Endothelial cell of umbilical vein (primary cell): ENCODE measurements at regions not wholly inside any gene's neighbourhood (a gene's known extent, or its start where the extent isn't known, plus 50 kb on each side); places are given as distances from the start of the nearest gene placed in this dataset.

Source experiments
- BruUV-seq: library from RNA; stranded (reverse); fragments of 400-500 nt; replicated peaks from 2 replicates; lab custom pipeline; 2021; lab: Mats Ljungman, UMichigan
- CTCF ChIA-PET: fragments of 300-600, 350-600 bp; sonication (Branson Sonifier 250); formaldehyde crosslinking; loops from one replicate; lab custom pipeline; 2021; ENCODE audit warnings: antibody characterized with exemption, inconsistent platforms; lab: Charles Lee
- POLR2A ChIA-PET: fragments of 300-600, 350-600 bp; sonication (Branson Sonifier 250); formaldehyde crosslinking; loops from one replicate; lab custom pipeline; 2021; ENCODE audit warnings: antibody characterized with exemption, inconsistent platforms; lab: Charles Lee
- DNase-seq: peaks from one replicate; pipeline ENCODE4 v3.0.0-alpha.2; 2011; ENCODE audit warnings: low read depth, low spot score
- FAIRE-seq: peaks from 2 replicates; lab custom pipeline; 2011; peaks lifted over from hg19 to GRCh38; lab: Jason Lieb, UNC
- H2AFZ ChIP-seq: 2 replicates; pipeline ENCODE4 v1.6.0; 2012; ENCODE audit warnings: low read depth, low read length, control low read depth, inconsistent platforms
- H3K27ac ChIP-seq: 2 replicates; pipeline ENCODE4 v1.5.1; 2011; ENCODE audit warnings: low read depth, mild to moderate bottlenecking, control low read depth, low read length, moderate library complexity; ENCODE audit not compliant: insufficient read depth
- H3K27me3 ChIP-seq, 2 experiments: 2 replicates each; pipeline versions ENCODE4 v1.6.0 to v1.6.1; 2011; ENCODE audit warnings: low read length in 2 of 2, mixed read lengths in 1 of 2; ENCODE audit not compliant: control insufficient read depth in 2 of 2, insufficient read depth in 2 of 2
- H3K36me3 ChIP-seq, 2 experiments: 2 replicates in 1 of 2; 3 replicates in 1 of 2; pipeline ENCODE4 v1.5.1; 2011; ENCODE audit warnings: low read length in 2 of 2, mild to moderate bottlenecking in 1 of 2, moderate library complexity in 1 of 2; ENCODE audit not compliant: control insufficient read depth in 2 of 2, insufficient read depth in 2 of 2; ENCODE audit errors: extremely low read depth in 1 of 2
- H3K4me1 ChIP-seq: 3 replicates; pipeline ENCODE4 v1.5.1; 2011; ENCODE audit warnings: mild to moderate bottlenecking, low read length; ENCODE audit not compliant: control insufficient read depth, insufficient read depth; ENCODE audit errors: extremely low read depth
- H3K4me2 ChIP-seq: 2 replicates; pipeline ENCODE4 v1.6.1; 2011; ENCODE audit warnings: low read length, control low read depth, mixed read lengths; ENCODE audit not compliant: insufficient read depth
- H3K4me3 ChIP-seq, 3 experiments: fragments of 200-600 bp in 1 of 3; sonication (generic), shearing (Covaris generic) in 1 of 3; replicated peaks in 1 of 3; 2 replicates each; pipeline ENCODE4 v1.5.1; 2011 to 2016; ENCODE audit warnings: control low read depth in 3 of 3, low read length in 3 of 3, mild to moderate bottlenecking in 2 of 3, inconsistent platforms in 1 of 3, low read depth in 1 of 3, moderate library complexity in 1 of 3; ENCODE audit not compliant: insufficient read depth in 1 of 3
- H3K79me2 ChIP-seq: 2 replicates; pipeline ENCODE4 v1.6.0; 2012; ENCODE audit warnings: low read length, inconsistent platforms; ENCODE audit not compliant: control insufficient read depth, insufficient read depth
- H3K9ac ChIP-seq: replicated peaks from 2 replicates; pipeline ENCODE3; 2011; ENCODE audit warnings: low read length, control low read depth; ENCODE audit not compliant: insufficient read depth; ENCODE audit errors: extremely low read depth
- H3K9me1 ChIP-seq: replicated peaks from 3 replicates; pipeline ENCODE4 v1.6.0; 2011; ENCODE audit warnings: mild to moderate bottlenecking, low read length; ENCODE audit not compliant: control insufficient read depth, insufficient read depth; ENCODE audit errors: extremely low read depth
- H3K9me3 ChIP-seq: replicated peaks from 2 replicates; pipeline ENCODE4 v1.5.1; 2012; ENCODE audit warnings: low read length, inconsistent platforms; ENCODE audit not compliant: control insufficient read depth, insufficient read depth
- H4K20me1 ChIP-seq: replicated peaks from 2 replicates; pipeline ENCODE3; 2011; ENCODE audit warnings: mild to moderate bottlenecking, low read length; ENCODE audit not compliant: control insufficient read depth, insufficient read depth; ENCODE audit errors: extremely low read depth
- CTCF ChIP-seq, 2 donors: IDR thresholded peaks; 1 replicate in 1 of 2; 2 replicates in 1 of 2; pipeline ENCODE4 v1.5.1; 2011; ENCODE audit warnings: low read length in 2 of 2, mild to moderate bottlenecking in 2 of 2, moderate library complexity in 2 of 2, control low read depth in 1 of 2, inconsistent platforms in 1 of 2, low read depth in 1 of 2; ENCODE audit not compliant: insufficient read depth in 1 of 2; ENCODE audit errors: extremely low read depth in 1 of 2
- EZH2 ChIP-seq: IDR thresholded peaks from 2 replicates; pipeline ENCODE4 v1.6.1; 2012; ENCODE audit warnings: borderline replicate concordance, low read depth, mild to moderate bottlenecking, moderate library complexity, low read length, inconsistent platforms; ENCODE audit not compliant: severe bottlenecking
- FOS ChIP-seq: IDR thresholded peaks from 2 replicates; pipeline ENCODE4 v1.6.1; 2011; ENCODE audit warnings: mild to moderate bottlenecking, low read length, moderate library complexity, borderline replicate concordance; ENCODE audit not compliant: insufficient read depth
- GATA2 ChIP-seq: IDR thresholded peaks from 2 replicates; pipeline ENCODE4 v1.7.0; 2011; ENCODE audit warnings: low read depth, mild to moderate bottlenecking, moderate library complexity, mixed read lengths, low read length; ENCODE audit not compliant: insufficient read length, insufficient read depth
- JUN ChIP-seq: IDR thresholded peaks from 2 replicates; pipeline ENCODE4 v1.6.1; 2011; ENCODE audit warnings: borderline replicate concordance, low read depth; ENCODE audit not compliant: insufficient read length, insufficient read depth
- POLR2A ChIP-seq: IDR thresholded peaks from 2 replicates; pipeline ENCODE4 v1.6.1; 2012; ENCODE audit warnings: low read depth, mild to moderate bottlenecking, control low read depth, low read length
- dilution Hi-C: fragments of 300-500 bp; cut with MboI; formaldehyde crosslinking; loops from one replicate; pipeline ENCODE4 v1.15.0; 2019; ENCODE audit warnings: low sequenced_read_pairs; ENCODE audit not compliant: extremely low pct_ligation_motif_present
- intact Hi-C: fragments of 100-400 bp; cut with micrococcal nuclease; formaldehyde crosslinking; loops from one replicate; pipeline ENCODE4 v1.10.0; 2022
- TF ChIP-seq, protein P1 (sequence below): IDR thresholded peaks from 2 replicates; pipeline ENCODE4 v1.6.1; 2011; ENCODE audit not compliant: insufficient read depth, insufficient read length

DNA sequence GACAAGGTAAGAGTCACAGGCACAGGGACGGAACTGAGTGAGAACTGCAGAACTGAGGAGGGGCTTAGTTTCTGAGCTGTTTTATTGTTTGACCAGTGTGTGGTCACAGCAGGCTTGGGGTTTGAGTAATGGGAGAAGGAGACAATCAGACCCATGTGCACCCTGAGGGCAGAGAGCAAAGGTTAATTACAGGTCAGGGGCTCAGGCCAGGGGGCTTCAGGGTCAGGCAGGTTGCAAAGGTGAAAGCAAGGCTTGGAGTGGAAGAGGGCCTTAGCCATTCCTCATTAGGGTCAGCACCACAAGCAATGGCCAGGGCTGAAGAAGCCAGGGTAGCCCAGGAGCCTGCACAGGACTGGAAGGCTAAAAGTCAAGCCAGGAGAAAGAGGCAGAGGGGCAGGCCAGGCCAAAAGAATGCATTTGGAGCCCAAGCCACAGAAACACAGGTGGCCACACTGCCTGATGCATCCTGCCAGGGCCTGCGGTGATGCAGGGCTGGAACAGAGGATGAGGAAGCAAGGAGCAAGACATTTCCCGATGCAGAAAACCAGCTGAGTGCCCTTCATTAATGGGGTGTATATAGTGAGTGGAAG, 209.8 kb upstream of the GYPC start:
- dilution Hi-C loops (no loop called here), intact Hi-C loops (no loop called here)
- CTCF ChIA-PET = no interaction called here
- no peaks in the 10 kb centered on the region for H3K36me3 ChIP-seq
- no peak overlapping the region for H3K4me2 ChIP-seq
- no peaks in the 10 kb centered on the region for H4K20me1 ChIP-seq
- H3K27ac ChIP-seq = no peak overlapping the region
- no TSS peak for BruUV-seq
- no peaks in the 10 kb centered on the region for H3K4me1 ChIP-seq
- POLR2A ChIA-PET = no interaction called here
- no peak for DNase-seq
- no peaks in the 10 kb centered on the region for H3K27me3 ChIP-seq
- H2AFZ ChIP-seq = no peak overlapping the region
- H3K4me3 ChIP-seq = no peak overlapping the region
- H3K9me3 ChIP-seq = peaks cover 7% of the 10 kb centered on the region
- no peak overlapping the region for H3K9ac ChIP-seq
- H3K9me1 ChIP-seq = no peaks in the 10 kb centered on the region
- no peaks in the 10 kb centered on the region for H3K79me2 ChIP-seq
- TF ChIP-seq GATA2 (no peak), POLR2A (no peak), JUN (no peak), FOS (no peak), EZH2 (no peak), CTCF (IDR thresholded peaks at IDR 0.05; ENCODE audit: extremely low read depth in 1 of 2, insufficient read depth in 1 of 2, low read depth in 1 of 2, low read length in 2 of 2) (no peak)
- TF ChIP-seq, protein P1, sequence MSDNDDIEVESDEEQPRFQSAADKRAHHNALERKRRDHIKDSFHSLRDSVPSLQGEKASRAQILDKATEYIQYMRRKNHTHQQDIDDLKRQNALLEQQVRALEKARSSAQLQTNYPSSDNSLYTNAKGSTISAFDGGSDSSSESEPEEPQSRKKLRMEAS = no peak
- FAIRE-seq = no peak
